Parathyroid adenoma (tissue), 2 donors: ENCODE measurements at regions not wholly inside any gene's neighbourhood (a gene's known extent, or its start where the extent isn't known, plus 50 kb on each side); places are given as distances from the start of the nearest gene placed in this dataset.

ENCODE experiments used
- H2AFZ ChIP-seq: fragments of 300-600 bp; sonication (generic); one replicate; pipeline ENCODE4 v1.7.0; 2017; ENCODE audit warnings: antibody characterized with exemption, mild to moderate bottlenecking
- H3K27ac ChIP-seq: fragments of 300-600 bp; sonication (generic); one replicate; pipeline ENCODE4 v1.7.0; 2017
- H3K27me3 ChIP-seq: fragments of 300-600 bp; sonication (generic); one replicate; pipeline ENCODE4 v1.7.0; 2017; ENCODE audit warnings: low read length; ENCODE audit not compliant: control insufficient read depth, insufficient read depth
- H3K36me3 ChIP-seq: fragments of 300-600 bp; sonication (generic); one replicate; pipeline ENCODE4 v1.7.0; 2017; ENCODE audit warnings: low read length; ENCODE audit not compliant: control insufficient read depth, insufficient read depth
- H3K4me1 ChIP-seq: fragments of 300-600 bp; sonication (generic); one replicate; pipeline ENCODE4 v1.7.0; 2017; ENCODE audit warnings: control low read depth
- H3K4me2 ChIP-seq: fragments of 300-600 bp; sonication (generic); one replicate; pipeline ENCODE4 v1.7.0; 2017; ENCODE audit warnings: low read length
- H3K4me3 ChIP-seq: fragments of 300-600 bp; sonication (generic); one replicate; pipeline ENCODE4 v1.7.0; 2017; ENCODE audit warnings: low read depth, low read length
- H3K79me2 ChIP-seq: fragments of 300-600 bp; sonication (generic); one replicate; pipeline ENCODE4 v1.7.0; 2017; ENCODE audit warnings: control low read depth
- H3K9ac ChIP-seq: fragments of 300-600 bp; sonication (generic); one replicate; pipeline ENCODE4 v1.7.0; 2017; ENCODE audit warnings: mild to moderate bottlenecking
- H3K9me3 ChIP-seq: fragments of 300-600 bp; sonication (generic); one replicate; pipeline ENCODE4 v1.7.0; 2017; ENCODE audit warnings: low read length; ENCODE audit not compliant: control insufficient read depth
- TF ChIP-seq, protein P1 (sequence below): fragments of 300-600 bp; sonication (generic); IDR thresholded peaks from one replicate; pipeline ENCODE4 v1.7.0; 2017; ENCODE audit warnings: antibody characterized with exemption, mild to moderate bottlenecking
- donor health status: primary hyperparathyroidism.

DNA sequence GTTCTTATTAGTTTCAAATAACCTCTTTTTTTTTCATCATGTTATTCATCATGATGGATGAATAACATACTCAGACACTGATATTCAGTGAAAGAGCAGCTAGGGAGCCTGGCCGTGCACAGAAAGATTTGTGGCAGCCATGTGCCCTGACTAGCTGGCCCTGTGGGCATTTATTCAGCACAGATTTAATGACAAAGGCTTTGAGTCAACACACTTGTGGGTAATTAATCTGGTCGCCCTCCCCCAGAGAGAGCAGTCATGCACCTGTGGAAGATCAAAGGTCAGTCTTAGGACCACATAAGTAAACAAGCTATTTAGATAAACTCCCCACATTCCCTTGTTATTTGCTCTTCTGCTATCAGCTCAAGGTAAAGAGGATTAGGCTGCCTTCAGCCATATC lies 153.2 kb upstream of the HMCN1 start:
- H3K27ac ChIP-seq, result no peak overlapping the region
- H3K79me2 ChIP-seq, result no peaks in the 10 kb centered on the region
- H3K36me3 ChIP-seq, result no peaks in the 10 kb centered on the region
- no peaks in the 10 kb centered on the region for H3K27me3 ChIP-seq
- H3K9me3 ChIP-seq, result peaks cover 6% of the 10 kb centered on the region
- no peak overlapping the region for H2AFZ ChIP-seq
- no peak overlapping the region for H3K9ac ChIP-seq
- no peak overlapping the region for H3K4me2 ChIP-seq
- TF ChIP-seq, protein P1, sequence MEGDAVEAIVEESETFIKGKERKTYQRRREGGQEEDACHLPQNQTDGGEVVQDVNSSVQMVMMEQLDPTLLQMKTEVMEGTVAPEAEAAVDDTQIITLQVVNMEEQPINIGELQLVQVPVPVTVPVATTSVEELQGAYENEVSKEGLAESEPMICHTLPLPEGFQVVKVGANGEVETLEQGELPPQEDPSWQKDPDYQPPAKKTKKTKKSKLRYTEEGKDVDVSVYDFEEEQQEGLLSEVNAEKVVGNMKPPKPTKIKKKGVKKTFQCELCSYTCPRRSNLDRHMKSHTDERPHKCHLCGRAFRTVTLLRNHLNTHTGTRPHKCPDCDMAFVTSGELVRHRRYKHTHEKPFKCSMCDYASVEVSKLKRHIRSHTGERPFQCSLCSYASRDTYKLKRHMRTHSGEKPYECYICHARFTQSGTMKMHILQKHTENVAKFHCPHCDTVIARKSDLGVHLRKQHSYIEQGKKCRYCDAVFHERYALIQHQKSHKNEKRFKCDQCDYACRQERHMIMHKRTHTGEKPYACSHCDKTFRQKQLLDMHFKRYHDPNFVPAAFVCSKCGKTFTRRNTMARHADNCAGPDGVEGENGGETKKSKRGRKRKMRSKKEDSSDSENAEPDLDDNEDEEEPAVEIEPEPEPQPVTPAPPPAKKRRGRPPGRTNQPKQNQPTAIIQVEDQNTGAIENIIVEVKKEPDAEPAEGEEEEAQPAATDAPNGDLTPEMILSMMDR, result no peak
- no peaks in the 10 kb centered on the region for H3K4me1 ChIP-seq
- H3K4me3 ChIP-seq, result no peak overlapping the region

- no peaks in the 10 kb centered on the region for H3K4me1 ChIP-seq
- no peak overlapping the region for H2AFZ ChIP-seq
- H3K9me3 ChIP-seq, result no peaks in the 10 kb centered on the region
- no peaks in the 10 kb centered on the region for H3K79me2 ChIP-seq
- no peaks in the 10 kb centered on the region for H3K36me3 ChIP-seq
- H3K4me2 ChIP-seq, result no peak overlapping the region
- no peaks in the 10 kb centered on the region for H3K27me3 ChIP-seq
- H3K27ac ChIP-seq, result no peak overlapping the region
- H3K4me3 ChIP-seq, result no peak overlapping the region
- TF ChIP-seq, protein P1, result no peak
- H3K9ac ChIP-seq, result no peak overlapping the region
Measured at GRCh38 chr1:185578293-185578692, 155.9 kb upstream of the HMCN1 start.

- H2AFZ ChIP-seq, result no peak overlapping the region
- no peaks in the 10 kb centered on the region for H3K4me1 ChIP-seq
- no peak overlapping the region for H3K9ac ChIP-seq
- no peaks in the 10 kb centered on the region for H3K36me3 ChIP-seq
- H3K4me3 ChIP-seq, result no peak overlapping the region
- H3K4me2 ChIP-seq, result no peak overlapping the region
- no peaks in the 10 kb centered on the region for H3K79me2 ChIP-seq
- H3K9me3 ChIP-seq, result no peaks in the 10 kb centered on the region
- no peak overlapping the region for H3K27ac ChIP-seq
- TF ChIP-seq, protein P1, result no peak
- no peaks in the 10 kb centered on the region for H3K27me3 ChIP-seq
Measured at GRCh38 chr1:185574139-185574875, 159.9 kb upstream of the HMCN1 start.

- no peaks in the 10 kb centered on the region for H3K79me2 ChIP-seq
- H3K9ac ChIP-seq, result no peak overlapping the region
- H3K9me3 ChIP-seq, result no peaks in the 10 kb centered on the region
- H3K27me3 ChIP-seq, result no peaks in the 10 kb centered on the region
- TF ChIP-seq, protein P1, result no peak
- H3K36me3 ChIP-seq, result no peaks in the 10 kb centered on the region
- H2AFZ ChIP-seq, result no peak overlapping the region
- no peak overlapping the region for H3K4me3 ChIP-seq
- H3K4me1 ChIP-seq, result no peaks in the 10 kb centered on the region
- no peak overlapping the region for H3K4me2 ChIP-seq
- H3K27ac ChIP-seq, result no peak overlapping the region
Measured at GRCh38 chr1:185573677-185574076, 160.5 kb upstream of the HMCN1 start.

DNA sequence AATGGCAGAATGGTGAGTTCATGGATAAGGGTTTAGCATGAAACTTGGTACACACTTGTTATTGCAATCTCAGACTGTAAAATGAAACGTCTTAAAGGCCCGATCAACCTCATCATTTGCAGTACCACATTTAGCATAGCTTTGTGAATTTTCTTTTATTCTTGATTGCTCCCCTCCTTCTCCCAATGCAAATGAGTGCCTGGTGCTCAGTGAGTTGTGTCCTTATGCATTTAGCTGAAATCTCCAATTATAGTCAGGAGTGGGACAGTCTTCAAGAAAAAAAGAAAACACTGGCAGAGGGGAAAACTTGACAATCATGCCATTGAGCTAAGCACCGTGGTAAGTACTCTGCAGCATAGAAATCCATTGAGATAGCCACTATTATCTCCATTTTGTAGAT lies 161.0 kb upstream of the HMCN1 start:
- Histone ChIP-seq H3K27me3 (no peaks in the 10 kb centered on the region), H2AFZ (no peak overlapping the region), H3K79me2 (no peaks in the 10 kb centered on the region), H3K27ac (no peak overlapping the region), H3K4me1 (no peaks in the 10 kb centered on the region), H3K4me2 (no peak overlapping the region), H3K9ac (no peak overlapping the region), H3K36me3 (no peaks in the 10 kb centered on the region), H3K4me3 (no peak overlapping the region), H3K9me3 (no peaks in the 10 kb centered on the region)
- TF ChIP-seq, protein P1, result no peak
